Stimulated activated CD4-positive, alpha-beta T cell treated with anti-CD3 and anti-CD28 coated beads, Interleukin-2, amount 100 ng/mL, for 48 hours (primary cell): ENCODE measurements at regions not wholly inside any gene's neighbourhood (a gene's known extent, or its start where the extent isn't known, plus 50 kb on each side); places are given as distances from the start of the nearest gene placed in this dataset.

Source experiments
- DNase-seq, 2 donors: peaks; one replicate each; pipeline ENCODE4 v3.0.0-alpha.2; 2020

DNA sequence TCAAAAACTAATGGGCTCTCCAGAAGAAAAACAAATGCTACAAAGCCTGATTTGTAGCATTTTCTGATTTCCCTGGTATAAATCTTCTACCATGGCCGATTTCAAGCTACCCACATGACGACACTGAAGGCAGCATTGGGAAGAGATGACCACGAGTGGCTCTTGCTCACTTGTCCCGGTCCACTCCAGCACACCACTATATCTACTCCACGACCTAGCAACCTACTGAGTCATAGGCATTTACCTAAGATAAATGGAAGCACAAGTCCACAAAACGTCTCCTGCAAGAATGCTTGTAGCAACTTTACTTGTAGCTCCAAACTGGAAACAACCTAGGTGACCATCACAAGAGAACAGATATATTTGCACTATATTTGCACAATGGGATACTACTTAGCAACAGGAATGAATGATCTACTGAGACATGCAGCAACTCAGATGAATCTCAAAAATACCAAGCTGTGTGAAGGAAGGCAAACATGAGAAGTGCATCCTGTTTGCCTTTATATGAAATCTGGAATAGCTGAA, 60.8 kb upstream of the HES1 start:
- DNase-seq: no peak

DNA sequence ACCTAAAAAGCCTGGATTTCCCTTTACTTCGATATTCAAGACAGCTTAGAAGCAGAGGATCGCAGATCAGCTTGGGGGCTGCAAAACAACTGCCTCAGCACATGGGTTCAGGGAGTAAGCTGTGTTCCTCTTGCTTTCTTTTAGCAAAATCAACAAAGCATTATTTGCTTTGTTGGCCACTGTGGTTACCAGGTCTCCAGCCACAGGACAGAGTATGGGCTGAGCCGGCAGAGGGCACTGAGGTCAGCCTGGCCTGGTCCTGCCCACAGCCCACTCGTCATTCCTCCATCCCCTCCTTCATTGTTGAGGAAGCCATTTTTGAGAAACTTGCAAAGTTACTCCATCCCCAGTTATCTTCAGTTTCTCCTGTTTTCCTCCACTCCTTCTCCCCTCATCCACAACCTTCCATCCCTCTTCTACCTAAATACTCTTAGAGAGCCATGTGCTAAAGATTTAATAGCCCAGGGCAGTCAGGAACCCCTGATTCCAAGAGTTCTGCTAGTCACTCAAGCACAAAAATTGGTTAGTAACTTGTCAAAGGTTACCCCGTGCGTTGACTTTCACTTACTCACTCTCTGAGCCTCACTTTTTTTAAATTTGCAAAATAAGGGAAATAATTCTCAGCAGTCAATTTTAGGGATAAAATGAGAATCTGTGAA, 60.0 kb upstream of the HES1 start:
- no peak for DNase-seq

DNA sequence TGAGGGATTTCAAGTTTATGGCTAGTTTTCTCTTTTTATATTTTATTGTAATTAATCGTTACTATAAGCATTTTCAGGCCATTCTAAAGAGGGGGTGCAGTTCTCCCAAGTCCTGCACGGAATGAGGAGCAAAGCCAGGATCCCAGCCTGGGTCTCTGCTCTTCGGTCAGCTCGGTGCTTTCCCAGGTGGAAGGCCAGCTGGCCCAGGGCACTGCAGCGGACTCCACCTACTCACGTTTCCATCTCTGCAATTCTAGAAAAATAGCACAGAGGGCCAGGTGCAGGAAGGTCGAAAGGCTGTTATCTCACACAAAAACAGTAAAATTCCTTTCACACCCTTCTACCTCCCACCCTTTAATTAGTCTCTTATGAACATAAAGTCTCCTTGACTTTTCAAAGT, 59.5 kb upstream of the HES1 start:
- no peak for DNase-seq

DNA sequence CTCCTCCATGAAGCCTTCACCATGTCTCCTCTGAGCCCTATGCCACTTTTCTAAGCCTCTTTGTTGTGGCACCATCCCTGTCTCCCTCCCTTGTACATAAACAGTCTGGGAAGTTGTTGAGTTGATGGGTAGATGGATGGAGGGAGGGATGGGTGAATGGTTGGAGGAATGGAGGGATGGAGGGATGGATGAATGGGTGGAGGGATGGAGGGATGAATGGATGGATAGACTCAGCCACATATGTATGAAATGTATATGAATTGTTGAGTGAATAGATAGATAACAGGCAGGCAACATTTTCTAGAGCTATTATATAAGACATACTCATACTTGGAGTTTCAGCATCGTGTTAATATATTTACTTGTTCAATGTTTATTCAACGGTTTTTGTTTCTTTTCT, 58.3 kb upstream of the HES1 start:
- DNase-seq: no peak

DNA sequence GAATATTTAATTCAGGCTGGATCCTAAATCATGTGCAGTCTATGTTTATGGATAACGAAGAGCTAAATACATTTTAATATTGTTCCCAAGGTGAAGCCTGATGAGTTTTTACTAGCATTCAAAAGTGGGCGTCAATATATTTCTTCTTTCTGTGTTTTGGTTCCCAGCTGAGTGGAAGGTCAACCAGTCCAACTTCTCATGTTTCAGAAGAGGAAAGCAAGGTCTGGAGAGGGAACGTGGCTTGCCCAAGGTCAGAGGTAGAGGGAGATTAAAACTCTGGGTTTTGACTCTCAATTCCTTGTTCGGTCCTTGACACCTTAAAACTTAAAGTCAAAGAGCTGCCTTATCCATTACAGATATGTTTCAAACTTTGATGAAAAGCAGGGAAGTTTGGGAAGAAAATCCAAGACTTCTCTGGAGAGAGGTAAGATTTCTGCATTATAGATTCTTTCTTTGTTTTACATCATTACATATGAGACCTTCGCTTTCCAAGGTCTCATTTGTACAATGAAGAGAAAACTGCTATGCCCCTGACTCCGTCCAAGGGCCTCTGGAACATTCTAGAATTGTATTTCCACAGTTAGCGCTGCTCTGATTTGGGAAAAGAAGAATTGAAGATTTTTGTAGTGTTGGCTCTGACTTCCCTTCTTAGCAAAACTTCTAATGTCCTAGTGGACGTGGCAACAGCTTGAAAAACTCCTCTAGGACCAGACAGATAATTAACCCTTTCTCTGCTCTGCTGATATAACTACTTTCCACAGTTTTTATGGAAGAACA, 57.7 kb upstream of the HES1 start:
- no peak for DNase-seq

DNA sequence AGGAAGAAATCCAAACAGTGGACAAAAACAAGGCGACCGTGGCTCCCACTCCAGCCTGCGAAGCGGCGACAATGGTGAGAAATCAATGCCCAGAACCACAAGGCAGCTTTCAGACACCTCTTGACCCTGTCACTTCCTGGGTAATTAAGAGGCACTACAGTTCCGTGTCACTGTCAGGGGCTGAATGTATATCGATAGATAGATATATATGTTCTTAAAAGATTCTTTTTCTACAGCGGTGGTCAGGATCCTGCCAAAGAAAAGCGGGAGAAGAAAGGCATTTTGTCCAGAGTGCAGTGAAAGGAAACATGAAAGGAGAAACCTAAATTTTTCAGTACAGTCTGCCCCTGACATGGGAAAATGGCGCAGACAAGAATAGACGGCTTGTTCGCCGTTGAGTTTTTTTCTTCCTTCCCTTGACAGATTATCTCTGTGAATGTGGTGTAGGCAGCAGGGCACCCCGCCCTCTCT, 56.2 kb upstream of the HES1 start:
- DNase-seq: no peak

DNA sequence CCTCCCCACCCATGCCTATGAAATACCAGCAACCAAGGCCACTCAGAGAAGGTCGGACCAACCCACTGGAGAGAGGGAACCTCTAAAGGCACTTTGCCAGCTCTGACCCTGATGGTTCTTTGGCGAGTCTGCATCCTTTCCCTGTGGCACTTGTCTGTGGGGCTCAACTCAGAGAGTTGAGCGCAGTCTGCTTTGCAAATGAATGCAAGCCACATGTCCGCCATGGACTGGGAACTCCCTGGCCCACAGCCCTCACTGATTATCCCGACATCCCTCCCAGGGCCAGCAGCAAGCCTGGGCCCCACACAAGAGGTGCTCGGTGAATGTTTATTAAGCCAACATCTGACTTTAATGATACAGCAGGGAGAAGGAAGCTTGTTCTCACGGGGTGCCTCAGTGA, 55.5 kb upstream of the HES1 start:
- DNase-seq: no peak

DNA sequence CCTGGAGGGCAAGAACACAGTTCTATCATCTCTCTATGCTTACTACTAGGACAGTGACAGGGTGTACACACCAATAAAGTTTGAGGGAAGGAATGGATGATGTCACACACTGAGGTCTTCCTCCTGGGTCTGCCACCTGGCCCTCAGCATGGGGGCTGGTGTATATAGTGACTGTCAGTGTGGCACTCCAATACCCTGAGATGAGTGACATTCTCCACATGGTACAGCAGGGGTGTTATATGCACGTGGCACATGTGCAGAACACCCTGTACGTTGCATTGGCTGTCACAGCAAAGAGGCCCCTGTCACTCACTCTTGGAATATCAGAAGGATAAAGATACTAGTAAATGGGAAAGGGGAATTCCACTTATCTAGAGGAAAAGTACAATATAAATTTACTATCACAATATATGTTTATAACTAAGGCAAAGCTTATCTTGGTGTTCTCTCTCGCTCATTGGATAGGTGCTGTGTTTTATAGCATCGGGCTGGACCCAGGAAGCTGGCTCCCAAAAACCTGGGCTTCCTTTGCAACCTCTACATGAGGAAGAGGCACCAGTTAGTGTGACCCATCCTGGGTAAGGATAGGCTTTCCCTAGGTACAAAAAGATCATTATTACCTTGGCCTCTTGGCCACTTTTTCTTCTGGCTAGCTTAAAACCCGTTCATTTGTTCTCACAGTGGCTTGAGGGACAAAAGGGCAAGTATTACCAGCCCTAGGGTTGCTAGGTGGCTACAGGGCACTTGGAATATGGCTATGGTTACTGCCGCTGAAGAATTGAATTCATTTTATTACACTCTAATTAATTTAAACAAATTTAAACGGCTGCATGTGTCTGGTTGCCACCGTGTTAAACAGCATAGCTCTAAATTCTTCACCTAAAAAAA, 54.8 kb upstream of the HES1 start:
- no peak for DNase-seq

DNA sequence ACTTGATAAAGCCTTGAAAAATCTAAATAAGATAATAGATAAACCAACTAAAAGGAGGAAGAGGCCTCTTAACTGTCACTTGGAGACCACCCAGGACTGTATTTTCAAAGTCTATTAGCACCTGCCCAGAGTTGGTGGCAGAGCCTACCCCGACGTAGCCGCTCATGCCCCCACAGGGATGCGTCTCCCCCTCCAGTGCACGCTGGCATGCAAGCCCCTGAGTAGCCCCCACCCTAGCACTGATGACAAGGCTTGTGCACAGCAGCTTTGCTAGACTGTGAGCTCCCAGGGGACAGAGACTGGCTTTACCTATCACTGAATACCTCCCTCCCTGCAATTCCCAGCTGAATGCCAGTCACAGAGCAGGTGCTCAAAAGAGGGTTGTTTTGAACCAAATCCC, 54.1 kb upstream of the HES1 start:
- no peak for DNase-seq

DNA sequence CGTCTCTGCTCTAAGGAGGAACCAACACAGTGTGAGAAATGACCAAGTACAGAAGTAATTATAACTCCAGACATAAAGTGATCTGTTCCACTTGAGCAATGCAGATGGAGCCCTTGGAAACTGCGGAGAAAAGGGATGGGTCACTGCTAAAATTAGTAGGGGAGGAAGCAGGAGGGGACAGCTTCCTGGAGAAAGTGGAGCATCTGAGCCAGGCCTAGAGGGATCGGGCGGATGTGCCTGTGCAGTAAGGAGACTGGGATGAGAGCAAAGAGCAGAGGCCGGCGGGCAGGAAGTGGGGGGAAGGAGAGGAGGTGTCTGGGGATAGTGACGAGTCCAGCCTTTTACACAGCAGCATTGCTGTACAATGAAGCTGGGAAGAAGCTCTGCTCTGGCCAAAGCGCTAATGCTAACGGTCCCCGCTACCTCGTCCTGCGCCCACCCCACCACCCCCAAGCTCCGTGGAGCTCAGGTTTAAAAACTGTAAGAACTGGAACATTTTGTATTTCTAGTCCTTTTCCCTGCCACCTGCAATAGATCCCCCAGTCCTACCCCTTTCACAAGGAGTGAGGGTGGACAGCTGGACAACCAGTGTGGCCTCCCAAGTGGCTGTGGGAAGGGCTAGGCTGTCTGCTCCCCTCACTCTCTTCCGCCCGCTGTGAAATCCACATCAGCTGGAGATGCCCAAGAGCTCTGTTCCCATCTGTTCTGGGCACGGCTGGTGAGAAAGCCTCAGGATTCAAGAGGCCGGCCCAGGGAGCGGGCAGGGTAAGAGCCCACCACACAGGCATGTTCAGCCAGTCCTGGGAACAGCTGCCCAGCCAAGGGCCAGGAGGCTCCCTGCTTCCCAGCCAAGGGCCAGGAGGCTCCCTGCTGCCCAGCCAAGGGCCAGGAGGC, 53.0 kb upstream of the HES1 start:
- no peak for DNase-seq

DNA sequence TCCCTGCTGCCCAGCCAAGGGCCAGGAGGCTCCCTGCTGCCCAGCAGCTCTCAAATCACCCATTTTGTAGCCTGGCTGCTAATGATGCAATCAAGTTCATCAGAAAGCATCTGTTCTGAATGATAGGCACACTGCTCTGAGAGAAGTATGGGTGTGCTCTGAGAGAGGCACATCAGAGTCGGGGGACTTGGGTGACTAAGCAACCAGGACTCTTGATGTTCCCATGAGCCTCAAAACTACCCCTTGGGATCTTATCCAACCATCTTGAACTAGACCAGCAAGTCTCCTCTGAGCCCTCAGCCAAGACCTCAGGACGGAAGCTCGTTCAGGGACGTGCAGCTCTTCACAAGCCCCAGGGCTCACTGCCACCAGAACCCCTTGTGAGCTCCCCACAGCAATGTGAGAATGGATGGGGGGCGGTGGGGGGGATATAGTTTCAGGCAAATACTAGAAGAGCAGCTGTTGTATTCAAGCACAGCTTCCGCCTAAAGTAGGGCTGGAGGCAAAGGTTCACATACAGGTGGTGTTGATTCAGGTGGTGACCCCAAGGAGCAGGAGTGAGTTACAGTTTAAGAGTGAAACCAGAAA, 52.2 kb upstream of the HES1 start:
- DNase-seq: no peak

DNA sequence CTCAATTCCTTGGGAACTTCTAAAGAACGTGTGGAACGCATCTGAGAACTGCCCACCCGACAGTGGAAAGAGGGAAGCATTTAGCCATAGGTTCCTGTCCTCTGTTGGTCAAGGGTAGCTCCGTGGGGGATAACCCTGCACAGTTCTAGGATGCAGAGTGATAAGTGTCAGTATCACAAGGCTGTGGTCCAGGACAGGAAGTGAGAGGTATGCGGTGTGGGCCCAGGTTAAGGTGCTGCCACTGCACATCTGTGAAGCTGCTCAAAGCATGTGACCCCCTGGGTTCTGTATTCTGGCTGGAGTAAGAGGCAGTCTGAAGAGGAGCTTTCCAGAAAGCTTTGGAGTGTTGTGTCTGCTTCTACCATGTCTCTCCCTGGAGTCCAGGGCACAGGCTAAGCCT, 51.7 kb upstream of the HES1 start:
- no peak for DNase-seq
